Stimulated activated CD8-positive, alpha-beta memory T cell treated with anti-CD3 and anti-CD28 coated beads, Interleukin-15, amount 100 ng/mL, for 48 hours (primary cell): ENCODE measurements at regions not wholly inside any gene's neighbourhood (a gene's known extent, or its start where the extent isn't known, plus 50 kb on each side); places are given as distances from the start of the nearest gene placed in this dataset.
"Not testable (repeated sequence)": the region's sequence is repeated elsewhere in the genome, so short reads cannot be mapped to it uniquely, and the experiment has no call there.

ENCODE experiments used
- DNase-seq, 2 donors: peaks; one replicate each; pipeline ENCODE4 v3.0.0-alpha.2; 2020; ENCODE audit warnings: low read depth in 2 of 2

- no peak for DNase-seq
Measured at GRCh38 chr22:48717076-48717810, 1110.4 kb downstream of the BRD1 start.

- DNase-seq, result not testable (repeated sequence)
Measured at GRCh38 chr22:48716154-48716553, 1111.5 kb downstream of the BRD1 start.

- DNase-seq, result no peak
Measured at GRCh38 chr22:48715511-48715910, 1112.2 kb downstream of the BRD1 start.

- no peak for DNase-seq
Measured at GRCh38 chr22:48714231-48714630, 1113.4 kb downstream of the BRD1 start.

GRCh38 chr22:48713272-48714205 lies 1114.1 kb downstream of the BRD1 start:
- DNase-seq, result no peak

GRCh38 chr22:48712558-48713271 lies 1115.0 kb downstream of the BRD1 start:
- DNase-seq, result no peak

- DNase-seq, result no peak
Measured at GRCh38 chr22:48711669-48712068, 1116.0 kb downstream of the BRD1 start.

- no peak for DNase-seq
Measured at GRCh38 chr22:48711031-48711431, 1116.6 kb downstream of the BRD1 start.

- DNase-seq, result no peak
Measured at GRCh38 chr22:48710410-48710809, 1117.3 kb downstream of the BRD1 start.

- no peak for DNase-seq
Measured at GRCh38 chr22:48709976-48710375, 1117.7 kb downstream of the BRD1 start.

- DNase-seq, result no peak
Measured at GRCh38 chr22:48709453-48709852, 1118.2 kb downstream of the BRD1 start.

- DNase-seq, result no peak
Measured at GRCh38 chr22:48708558-48709245, 1119.0 kb downstream of the BRD1 start.

- DNase-seq, result no peak
Measured at GRCh38 chr22:48707763-48708557, 1119.7 kb downstream of the BRD1 start.

- no peak for DNase-seq
Measured at GRCh38 chr22:48706934-48707762, 1120.5 kb downstream of the BRD1 start.

- DNase-seq, result no peak
Measured at GRCh38 chr22:48705917-48706605, 1121.6 kb downstream of the BRD1 start.

- DNase-seq, result no peak
Measured at GRCh38 chr22:48705159-48705916, 1122.3 kb downstream of the BRD1 start.

GRCh38 chr22:48704335-48704734 lies 1123.3 kb downstream of the BRD1 start:
- no peak for DNase-seq

- DNase-seq, result no peak
Measured at GRCh38 chr22:48703265-48703941, 1124.3 kb downstream of the BRD1 start.
